Suprapubic skin (tissue), 4 donors: ENCODE measurements at regions not wholly inside any gene's neighbourhood (a gene's known extent, or its start where the extent isn't known, plus 50 kb on each side); places are given as distances from the start of the nearest gene placed in this dataset.

Experiments
- DNase-seq, 2 donors: peaks; one replicate each; pipeline ENCODE4 v3.0.0-alpha.2; 2019; ENCODE audit warnings: low spot score in 2 of 2
- H3K27ac ChIP-seq: fragments of 200-600 bp; sonication (generic); one replicate; pipeline ENCODE4 v1.5.1; 2019
- H3K27me3 ChIP-seq: fragments of 200-600 bp; sonication (generic); one replicate; pipeline ENCODE4 v1.5.1; 2019
- H3K36me3 ChIP-seq: fragments of 200-600 bp; sonication (generic); one replicate; pipeline ENCODE4 v1.5.1; 2019
- H3K4me1 ChIP-seq: fragments of 200-600 bp; sonication (generic); one replicate; pipeline ENCODE4 v1.5.1; 2019
- H3K4me3 ChIP-seq: fragments of 200-600 bp; sonication (generic); one replicate; pipeline ENCODE4 v1.5.1; 2019; ENCODE audit warnings: mild to moderate bottlenecking
- H3K9me3 ChIP-seq: fragments of 200-600 bp; sonication (generic); one replicate; pipeline ENCODE4 v1.5.1; 2019
- CTCF ChIP-seq, 2 donors: fragments of 200-600 bp in 1 of 2; fragments of 450-650 bp in 1 of 2; sonication (generic) in 1 of 2; IDR thresholded peaks; one replicate each; pipeline ENCODE4 v1.5.1; 2016 to 2019; ENCODE audit warnings: antibody characterized with exemption in 2 of 2, mild to moderate bottlenecking in 1 of 2, moderate library complexity in 1 of 2
- EP300 ChIP-seq: sonication (generic); formaldehyde crosslinking; IDR thresholded peaks from one replicate; pipeline ENCODE4 v1.6.1; 2017; ENCODE audit warnings: antibody characterized with exemption
- POLR2A ChIP-seq, 2 donors: fragments of 450-650 bp; IDR thresholded peaks; one replicate each; pipeline ENCODE4 v1.6.1; 2017; ENCODE audit warnings: antibody characterized with exemption in 2 of 2, mild to moderate bottlenecking in 2 of 2, moderate library complexity in 2 of 2
- POLR2AphosphoS5 ChIP-seq, 3 donors: sonication (generic); formaldehyde crosslinking; IDR thresholded peaks; one replicate each; pipeline ENCODE4 v1.6.1; 2017; ENCODE audit warnings: antibody characterized with exemption in 3 of 3
- WGBS: methylation state at CpG from one replicate; pipeline ENCODE4 v1.1.5; 2018; 5-methylcytosine and 5-hydroxymethylcytosine counted together

GRCh38 chr1:2867087-2867425 is 65.6 kb upstream of the TTC34 start:
- Histone ChIP-seq H3K27ac (no peak overlapping the region), H3K4me1 (no peaks in the 10 kb centered on the region), H3K4me3 (no peak overlapping the region), H3K27me3 (peaks cover 77% of the 10 kb centered on the region), H3K36me3 (no peaks in the 10 kb centered on the region), H3K9me3 (peaks cover 13% of the 10 kb centered on the region)
- no peak for DNase-seq
- WGBS: 65% methylated on average over 4 of the region's 11 CpGs
- TF ChIP-seq POLR2AphosphoS5 (IDR thresholded peaks at IDR 0.05): no peak
- TF ChIP-seq CTCF (IDR thresholded peaks at IDR 0.05): no peak
- no peak for TF ChIP-seq POLR2A (IDR thresholded peaks at IDR 0.05)
- TF ChIP-seq EP300: no peak

- no peak overlapping the region for H3K4me3 ChIP-seq
- TF ChIP-seq EP300 (no peak), POLR2AphosphoS5 (IDR thresholded peaks at IDR 0.05) (no peak), CTCF (IDR thresholded peaks at IDR 0.05) (no peak), POLR2A (IDR thresholded peaks at IDR 0.05) (no peak)
- H3K4me1 ChIP-seq: no peaks in the 10 kb centered on the region
- 57% methylated on average over 3 of the region's 10 CpGs for WGBS
- H3K36me3 ChIP-seq: no peaks in the 10 kb centered on the region
- H3K27me3 ChIP-seq: peaks cover 69% of the 10 kb centered on the region
- no peak for DNase-seq
- H3K9me3 ChIP-seq: peaks cover 16% of the 10 kb centered on the region
- no peak overlapping the region for H3K27ac ChIP-seq
These were observed 66.4 kb upstream of the TTC34 start for GRCh38 chr1:2867861-2868260.

- Histone ChIP-seq H3K36me3 (no peaks in the 10 kb centered on the region), H3K27me3 (peaks cover 65% of the 10 kb centered on the region), H3K4me1 (no peaks in the 10 kb centered on the region), H3K27ac (no peak overlapping the region), H3K9me3 (peaks cover 16% of the 10 kb centered on the region), H3K4me3 (no peak overlapping the region)
- 42% methylated on average over 12 of the region's 23 CpGs for WGBS
- no peak for DNase-seq
- no peak for TF ChIP-seq EP300
These were observed 67.2 kb upstream of the TTC34 start for GRCh38 chr1:2868571-2869195.

GRCh38 chr1:2871246-2871815 is 69.8 kb upstream of the TTC34 start:
- Histone ChIP-seq H3K9me3 (peaks cover 16% of the 10 kb centered on the region), H3K4me3 (no peak overlapping the region), H3K27ac (no peak overlapping the region), H3K4me1 (peaks cover 12% of the 10 kb centered on the region), H3K27me3 (peaks cover 60% of the 10 kb centered on the region), H3K36me3 (no peaks in the 10 kb centered on the region)
- DNase-seq: no peak
- TF ChIP-seq POLR2A (IDR thresholded peaks at IDR 0.05): no peak
- WGBS: 96% methylated on average over 5 of the region's 6 CpGs

GRCh38 chr1:2874207-2874606 is 72.7 kb upstream of the TTC34 start:
- Histone ChIP-seq H3K27ac (no peak overlapping the region), H3K36me3 (no peaks in the 10 kb centered on the region), H3K4me3 (no peak overlapping the region), H3K27me3 (peaks cover 47% of the 10 kb centered on the region), H3K9me3 (peaks cover 16% of the 10 kb centered on the region), H3K4me1 (peaks cover 12% of the 10 kb centered on the region)
- 74% methylated on average over 7 of the region's 7 CpGs for WGBS
- TF ChIP-seq CTCF (IDR thresholded peaks at IDR 0.05) (no peak), POLR2AphosphoS5 (IDR thresholded peaks at IDR 0.05) (no peak), EP300 (no peak), POLR2A (IDR thresholded peaks at IDR 0.05) (no peak)
- no peak for DNase-seq

GRCh38 chr1:2874607-2875480 is 73.4 kb upstream of the TTC34 start:
- Histone ChIP-seq H3K27me3 (peaks cover 48% of the 10 kb centered on the region), H3K9me3 (peaks cover 16% of the 10 kb centered on the region), H3K27ac (no peak overlapping the region), H3K36me3 (no peaks in the 10 kb centered on the region), H3K4me1 (peaks cover 12% of the 10 kb centered on the region), H3K4me3 (peak overlapping the region; percentile 24)
- no peak for DNase-seq
- WGBS: 28% methylated on average over 26 of the region's 30 CpGs
- TF ChIP-seq POLR2AphosphoS5 (IDR thresholded peaks at IDR 0.05) (no peak), POLR2A (IDR thresholded peaks at IDR 0.05) (no peak), CTCF (IDR thresholded peaks at IDR 0.05) (no peak), EP300 (no peak)
